Ovary (tissue), 3 donors: ENCODE measurements at regions not wholly inside any gene's neighbourhood (a gene's known extent, or its start where the extent isn't known, plus 50 kb on each side); places are given as distances from the start of the nearest gene placed in this dataset.

Experiments
- CTCF ChIP-seq, 3 donors: fragments of 450-650 bp in 2 of 3; fragments of 200-600 bp in 1 of 3; IDR thresholded peaks; one replicate each; pipeline versions ENCODE4 v1.5.1 to v1.8.0; 2016 to 2022; ENCODE audit warnings: antibody characterized with exemption in 3 of 3, mild to moderate bottlenecking in 1 of 3
- EP300 ChIP-seq: sonication (generic); formaldehyde crosslinking; IDR thresholded peaks from one replicate; pipeline ENCODE4 v1.6.1; 2017; ENCODE audit warnings: antibody characterized with exemption
- POLR2A ChIP-seq: fragments of 450-650 bp; IDR thresholded peaks from one replicate; pipeline ENCODE4 v1.6.1; 2017; ENCODE audit warnings: antibody characterized with exemption, mild to moderate bottlenecking, moderate library complexity
- donor health status: DM: no; HTN: no; CAD: no.

GRCh38 chr1:239297910-239298309 is 88.5 kb upstream of the CHRM3 start:
- TF ChIP-seq POLR2A (no peak), CTCF (IDR thresholded peaks at IDR 0.05) (no peak), EP300 (no peak)
